Adrenal gland (tissue), 9 donors: ENCODE measurements at regions not wholly inside any gene's neighbourhood (a gene's known extent, or its start where the extent isn't known, plus 50 kb on each side); places are given as distances from the start of the nearest gene placed in this dataset.

Experiments used
- DNase-seq, 7 donors: peaks; one replicate each; pipeline ENCODE4 v3.0.0-alpha.2; 2019 to 2020
- H3K27ac ChIP-seq, 5 donors: fragments of 200-600 bp; sonication (generic) in 4 of 5; 1 replicate in 3 of 5; 2 replicates in 2 of 5; pipeline versions ENCODE4 v1.5.1 to v1.8.0; 2016 to 2020; ENCODE audit warnings: mild to moderate bottlenecking in 1 of 5
- H3K27me3 ChIP-seq: fragments of 200-600 bp; 2 replicates; pipeline ENCODE4 v1.8.0; 2021
- H3K36me3 ChIP-seq, 2 donors: fragments of 200-600 bp; replicated peaks in 1 of 2; 1 replicate in 1 of 2; 2 replicates in 1 of 2; pipeline versions ENCODE4 v1.5.1 to v1.8.0; 2018 to 2022
- H3K4me1 ChIP-seq, 2 donors: fragments of 200-600 bp; replicated peaks in 1 of 2; 1 replicate in 1 of 2; 2 replicates in 1 of 2; pipeline versions ENCODE4 v1.5.1 to v1.8.0; 2018 to 2021
- H3K4me3 ChIP-seq, 4 donors: fragments of 200-600 bp; sonication (generic) in 3 of 4; one replicate each; pipeline ENCODE4 v1.5.1; 2016 to 2018
- H3K9me3 ChIP-seq, 3 donors: fragments of 200-600 bp; sonication (generic) in 1 of 3; replicated peaks in 1 of 3; 1 replicate in 2 of 3; 2 replicates in 1 of 3; pipeline versions ENCODE4 v1.5.1 to v1.8.0; 2016 to 2021
- CTCF ChIP-seq, 6 experiments: fragments of 450-650 bp in 4 of 6; fragments of 200-600 bp in 2 of 6; sonication (generic) in 1 of 6; IDR thresholded peaks; 1 replicate in 5 of 6; 2 replicates in 1 of 6; pipeline versions ENCODE4 v1.5.1 to v1.8.0; 2016 to 2021; ENCODE audit warnings: antibody characterized with exemption in 6 of 6, mild to moderate bottlenecking in 2 of 6, moderate library complexity in 1 of 6
- POLR2A ChIP-seq, 2 donors: fragments of 450-650 bp; IDR thresholded peaks; one replicate each; pipeline ENCODE4 v1.6.1; 2017; ENCODE audit warnings: antibody characterized with exemption in 2 of 2, mild to moderate bottlenecking in 2 of 2, moderate library complexity in 1 of 2
- WGBS, 4 donors: extraction: QIAGEN DNeasy Blood & Tissue Kit in 2 of 4; methylation state at CpG; one replicate each; pipeline versions ENCODE4 v1.1.5 to v1.1.7; 2013 to 2017; 5-methylcytosine and 5-hydroxymethylcytosine counted together
- intact Hi-C, 2 donors: fragments of 100-400 bp; cut with DNase I; formaldehyde crosslinking; loops; one replicate each; pipeline versions ENCODE4 v1.14.1 to v1.15.0; 2022 to 2023
- donor health status: healthy with polysubstance abuse.
- donor health status: Bipolar disorder and iron deficiency.
- donor health status: DM: yes; HTN: yes; CAD: no.
- donor health status: DM: no; HTN: no; CAD: no.
- donor health status: DM: no; HTN: no; CAD: no.

- no peaks in the 10 kb centered on the region for H3K36me3 ChIP-seq
- H3K9me3 ChIP-seq = no peaks in the 10 kb centered on the region
- intact Hi-C loops = no loop called here
- H3K27ac ChIP-seq = no peak overlapping the region
- no peak for DNase-seq
- no peaks in the 10 kb centered on the region for H3K4me1 ChIP-seq
- TF ChIP-seq CTCF (IDR thresholded peaks at IDR 0.05) = no peak
- no peak overlapping the region for H3K4me3 ChIP-seq
- whole genome bisulfite sequencing, 4 donors = 63 to 68% (median 67%) methylated on average over 6 of the region's 6 CpGs
- no peaks in the 10 kb centered on the region for H3K27me3 ChIP-seq
Observed at GRCh38 chr21:27086186-27086585, 119.3 kb upstream of the ADAMTS5 start.

GRCh38 chr21:27085387-27085786 is 118.5 kb upstream of the ADAMTS5 start:
- Histone ChIP-seq H3K9me3 (no peaks in the 10 kb centered on the region), H3K4me3 (no peak overlapping the region), H3K4me1 (no peaks in the 10 kb centered on the region), H3K27me3 (no peaks in the 10 kb centered on the region), H3K36me3 (no peaks in the 10 kb centered on the region), H3K27ac (no peak overlapping the region)
- TF ChIP-seq CTCF (IDR thresholded peaks at IDR 0.05) (no peak), POLR2A (IDR thresholded peaks at IDR 0.05) (no peak)
- 65 to 91% (median 78%) methylated on average over 1 of the region's 1 CpG for WGBS, 4 donors
- DNase-seq = no peak
- intact Hi-C loops = no loop called here

GRCh38 chr21:27083144-27083543 is 116.3 kb upstream of the ADAMTS5 start:
- no peak overlapping the region for H3K4me3 ChIP-seq
- intact Hi-C loops = no loop called here
- no peak for TF ChIP-seq POLR2A (IDR thresholded peaks at IDR 0.05)
- TF ChIP-seq CTCF (IDR thresholded peaks at IDR 0.05) = no peak
- H3K9me3 ChIP-seq = no peaks in the 10 kb centered on the region
- H3K27me3 ChIP-seq = no peaks in the 10 kb centered on the region
- H3K27ac ChIP-seq = no peak overlapping the region
- no peaks in the 10 kb centered on the region for H3K36me3 ChIP-seq
- H3K4me1 ChIP-seq = no peaks in the 10 kb centered on the region
- WGBS, 4 donors = 80 to 90% (median 87%) methylated on average over 3 of the region's 3 CpGs
- DNase-seq = no peak

- H3K36me3 ChIP-seq = no peaks in the 10 kb centered on the region
- H3K4me3 ChIP-seq = no peak overlapping the region
- H3K9me3 ChIP-seq = no peaks in the 10 kb centered on the region
- H3K27me3 ChIP-seq = no peaks in the 10 kb centered on the region
- no peak for TF ChIP-seq CTCF (IDR thresholded peaks at IDR 0.05)
- TF ChIP-seq POLR2A (IDR thresholded peaks at IDR 0.05) = no peak
- no peak for DNase-seq
- no peaks in the 10 kb centered on the region for H3K4me1 ChIP-seq
- intact Hi-C loops = no loop called here
- 74 to 79% (median 74%) methylated on average over 4 of the region's 4 CpGs for WGBS, 4 donors
- H3K27ac ChIP-seq = no peak overlapping the region
Observed at GRCh38 chr21:27082431-27083010, 115.6 kb upstream of the ADAMTS5 start.
